Fibroblast of lung (primary cell): ENCODE measurements at regions not wholly inside any gene's neighbourhood (a gene's known extent, or its start where the extent isn't known, plus 50 kb on each side); places are given as distances from the start of the nearest gene placed in this dataset.
"Not testable (repeated sequence)": the region's sequence is repeated elsewhere in the genome, so short reads cannot be mapped to it uniquely, and the experiment has no call there.

Source experiments
- DNase-seq, 2 donors: peaks; one replicate each; pipeline versions ENCODE4 v3.0.0 to v3.0.0-alpha.2; 2010; ENCODE audit warnings: low read depth in 2 of 2
- H2AFZ ChIP-seq: 2 replicates; pipeline ENCODE4 v1.5.1; 2012; ENCODE audit warnings: low read length, control low read depth, inconsistent platforms
- H3K27ac ChIP-seq: 2 replicates; pipeline ENCODE4 v1.5.1; 2011; ENCODE audit warnings: low read length, control low read depth; ENCODE audit not compliant: insufficient read depth
- H3K27me3 ChIP-seq: 2 replicates; pipeline ENCODE4 v1.5.1; 2011; ENCODE audit warnings: mild to moderate bottlenecking, low read length; ENCODE audit not compliant: control insufficient read depth, insufficient read depth
- H3K36me3 ChIP-seq: 2 replicates; pipeline ENCODE4 v1.5.1; 2011; ENCODE audit warnings: low read length; ENCODE audit not compliant: control insufficient read depth, insufficient read depth
- H3K4me1 ChIP-seq: 2 replicates; pipeline ENCODE4 v1.5.1; 2011; ENCODE audit warnings: low read length; ENCODE audit not compliant: control insufficient read depth, insufficient read depth; ENCODE audit errors: extremely low read depth
- H3K4me2 ChIP-seq: 2 replicates; pipeline ENCODE4 v1.5.1; 2011; ENCODE audit warnings: low read length, control low read depth; ENCODE audit not compliant: insufficient read depth; ENCODE audit errors: extremely low read depth
- H3K4me3 ChIP-seq, 4 experiments: fragments of 200-600 bp in 1 of 4; sonication (generic) in 1 of 4; replicated peaks in 1 of 4; 2 replicates each; pipeline ENCODE4 v1.5.1; 2011 to 2016; ENCODE audit warnings: low read length in 4 of 4, low read depth in 3 of 4, mild to moderate bottlenecking in 3 of 4, control low read depth in 2 of 4, inconsistent platforms in 1 of 4, mixed read lengths in 1 of 4; ENCODE audit not compliant: insufficient read depth in 1 of 4; ENCODE audit errors: control extremely low read depth in 1 of 4
- H3K79me2 ChIP-seq: 2 replicates; pipeline ENCODE4 v1.5.1; 2012; ENCODE audit warnings: mild to moderate bottlenecking, low read length, inconsistent platforms; ENCODE audit not compliant: control insufficient read depth, insufficient read depth
- H3K9ac ChIP-seq: 2 replicates; pipeline ENCODE4 v1.5.1; 2011; ENCODE audit warnings: mild to moderate bottlenecking, low read length, control low read depth; ENCODE audit not compliant: insufficient read depth
- H3K9me3 ChIP-seq: 2 replicates; pipeline ENCODE4 v1.5.1; 2012; ENCODE audit warnings: low read depth, low read length; ENCODE audit not compliant: control insufficient read depth, insufficient read depth
- H4K20me1 ChIP-seq: 2 replicates; pipeline ENCODE4 v1.5.1; 2011; ENCODE audit warnings: low read length; ENCODE audit not compliant: control insufficient read depth, insufficient read depth; ENCODE audit errors: extremely low read depth
- CTCF ChIP-seq, 2 donors: IDR thresholded peaks in 1 of 2; conservative IDR thresholded peaks in 1 of 2; 1 replicate in 1 of 2; 2 replicates in 1 of 2; pipeline ENCODE4 v1.5.1; 2011 to 2012; ENCODE audit warnings: low read length in 2 of 2, control low read depth in 1 of 2, inconsistent platforms in 1 of 2, low read depth in 1 of 2, mild to moderate bottlenecking in 1 of 2
- EZH2 ChIP-seq: IDR thresholded peaks from 2 replicates; pipeline ENCODE4 v1.5.1; 2012; ENCODE audit warnings: low read length, control low read depth, mild to moderate bottlenecking; ENCODE audit errors: missing control alignments

GRCh38 chr5:106393276-106393675, 1277.5 kb downstream of the EFNA5 start:
- no peak for DNase-seq
- TF ChIP-seq EZH2 (no peak), CTCF (conservative IDR thresholded peaks at IDR 0.05 in 1 of 2, IDR thresholded peaks at IDR 0.05 in 1 of 2; ENCODE audit: low read depth in 1 of 2, low read length in 2 of 2) (no peak)
- Histone ChIP-seq H4K20me1 (no peaks in the 10 kb centered on the region), H3K27me3 (no peaks in the 10 kb centered on the region), H3K79me2 (no peaks in the 10 kb centered on the region), H3K9me3 (no peaks in the 10 kb centered on the region), H3K4me1 (no peaks in the 10 kb centered on the region), H3K27ac (no peak overlapping the region), H3K4me2 (no peak overlapping the region), H3K9ac (no peak overlapping the region), H3K36me3 (no peaks in the 10 kb centered on the region), H3K4me3 (no peak overlapping the region), H2AFZ (no peak overlapping the region)

GRCh38 chr5:106392766-106393165, 1278.0 kb downstream of the EFNA5 start:
- Histone ChIP-seq H3K36me3 (no peaks in the 10 kb centered on the region), H3K9me3 (no peaks in the 10 kb centered on the region), H3K4me2 (no peak overlapping the region), H3K4me1 (no peaks in the 10 kb centered on the region), H2AFZ (no peak overlapping the region), H3K27ac (no peak overlapping the region), H3K79me2 (no peaks in the 10 kb centered on the region), H3K4me3 (no peak overlapping the region), H4K20me1 (no peaks in the 10 kb centered on the region), H3K27me3 (no peaks in the 10 kb centered on the region), H3K9ac (no peak overlapping the region)
- peak in 1 of 2 donors; percentile 78 for DNase-seq
- no peak for TF ChIP-seq EZH2
- TF ChIP-seq CTCF (conservative IDR thresholded peaks at IDR 0.05 in 1 of 2, IDR thresholded peaks at IDR 0.05 in 1 of 2; ENCODE audit: low read depth in 1 of 2, low read length in 2 of 2), result no peak

- not testable (repeated sequence) for H3K4me1 ChIP-seq, H2AFZ ChIP-seq, H3K36me3 ChIP-seq, H3K4me2 ChIP-seq, H3K79me2 ChIP-seq, H3K9me3 ChIP-seq, DNase-seq, H3K27me3 ChIP-seq, H3K4me3 ChIP-seq, H4K20me1 ChIP-seq, H3K27ac ChIP-seq, H3K9ac ChIP-seq
Measured at GRCh38 chr5:106387767-106388166, 1283.0 kb downstream of the EFNA5 start.
